ENCODE measurements at regions not wholly inside any gene's neighbourhood (a gene's known extent, or its start where the extent isn't known, plus 50 kb on each side); places are given as distances from the start of the nearest gene placed in this dataset.

DNA sequence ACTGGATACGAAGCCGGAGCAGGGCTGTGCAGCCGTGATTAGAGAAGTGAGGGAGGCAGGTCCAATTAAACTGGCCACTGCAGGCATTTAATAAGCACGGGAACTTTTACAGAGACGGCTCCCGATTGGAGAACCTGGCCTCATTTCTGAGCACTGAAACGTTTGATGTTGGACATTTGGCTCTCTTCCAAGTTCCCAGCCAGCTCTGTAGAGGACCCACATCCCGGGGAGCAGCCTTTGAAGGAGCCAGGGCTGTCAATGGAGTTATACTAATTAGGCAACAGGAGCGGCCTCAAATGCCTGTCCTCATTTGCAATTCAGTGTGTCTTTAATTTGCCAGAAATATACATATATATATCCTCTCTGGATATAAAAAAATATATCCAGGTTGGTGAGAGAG, 499.4 kb upstream of the C16orf82 start:
- TF ChIP-seq, protein P1, sequence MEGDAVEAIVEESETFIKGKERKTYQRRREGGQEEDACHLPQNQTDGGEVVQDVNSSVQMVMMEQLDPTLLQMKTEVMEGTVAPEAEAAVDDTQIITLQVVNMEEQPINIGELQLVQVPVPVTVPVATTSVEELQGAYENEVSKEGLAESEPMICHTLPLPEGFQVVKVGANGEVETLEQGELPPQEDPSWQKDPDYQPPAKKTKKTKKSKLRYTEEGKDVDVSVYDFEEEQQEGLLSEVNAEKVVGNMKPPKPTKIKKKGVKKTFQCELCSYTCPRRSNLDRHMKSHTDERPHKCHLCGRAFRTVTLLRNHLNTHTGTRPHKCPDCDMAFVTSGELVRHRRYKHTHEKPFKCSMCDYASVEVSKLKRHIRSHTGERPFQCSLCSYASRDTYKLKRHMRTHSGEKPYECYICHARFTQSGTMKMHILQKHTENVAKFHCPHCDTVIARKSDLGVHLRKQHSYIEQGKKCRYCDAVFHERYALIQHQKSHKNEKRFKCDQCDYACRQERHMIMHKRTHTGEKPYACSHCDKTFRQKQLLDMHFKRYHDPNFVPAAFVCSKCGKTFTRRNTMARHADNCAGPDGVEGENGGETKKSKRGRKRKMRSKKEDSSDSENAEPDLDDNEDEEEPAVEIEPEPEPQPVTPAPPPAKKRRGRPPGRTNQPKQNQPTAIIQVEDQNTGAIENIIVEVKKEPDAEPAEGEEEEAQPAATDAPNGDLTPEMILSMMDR (IDR thresholded peaks at IDR 0.05; ENCODE audit: low read length): no peak
- no peak for TF ChIP-seq EZH2 (IDR thresholded peaks at IDR 0.05; ENCODE audit: borderline replicate concordance, low read length)
